ENCODE measurements at regions not wholly inside any gene's neighbourhood (a gene's known extent, or its start where the extent isn't known, plus 50 kb on each side); places are given as distances from the start of the nearest gene placed in this dataset.

GRCh38 chr15:24823473-24823872, 131.3 kb upstream of the SNRPN start:
- Mint-ChIP-seq H3K4me3 (ENCODE audit: low read depth) (peak overlapping the region; percentile 72), H3K27ac (no peak overlapping the region), H3K36me3 (ENCODE audit: insufficient read depth) (no peaks in the 10 kb centered on the region), H3K9me3 (ENCODE audit: low read depth) (peaks cover 7% of the 10 kb centered on the region), H3K27me3 (no peaks in the 10 kb centered on the region), H3K4me1 (ENCODE audit: low read depth) (peaks cover 5% of the 10 kb centered on the region)
- peak; percentile 54 for DNase-seq (ENCODE audit: low spot score, unreplicated experiment)
- TF ChIP-seq CTCF (IDR thresholded peaks at IDR 0.05; ENCODE audit: unreplicated experiment), result no peak

DNA sequence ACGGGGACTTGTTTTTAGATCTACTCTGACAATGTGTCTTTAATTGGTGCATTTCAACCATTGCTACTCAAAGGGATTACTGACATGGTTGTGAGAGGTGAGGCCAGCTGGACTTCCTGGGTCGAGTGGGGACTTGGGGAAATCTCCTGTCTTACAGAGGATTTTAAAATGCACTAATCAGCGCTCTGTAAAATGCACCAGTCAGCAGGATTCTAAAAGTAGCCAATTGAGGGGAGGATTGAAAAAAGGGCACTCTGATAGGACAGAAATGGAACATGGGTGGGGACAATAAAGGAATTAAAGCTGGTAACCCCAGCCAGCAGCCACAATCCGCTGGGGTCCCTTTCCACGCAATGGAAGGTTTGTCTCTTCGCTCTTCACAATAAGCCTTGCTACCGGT, 122.5 kb upstream of the SNRPN start:
- no peak for DNase-seq (ENCODE audit: low spot score, unreplicated experiment)
- Mint-ChIP-seq H3K36me3 (ENCODE audit: insufficient read depth) (no peaks in the 10 kb centered on the region), H3K27me3 (no peaks in the 10 kb centered on the region), H3K4me1 (ENCODE audit: low read depth) (no peaks in the 10 kb centered on the region), H3K4me3 (ENCODE audit: low read depth) (no peak overlapping the region), H3K9me3 (ENCODE audit: low read depth) (peaks cover 10% of the 10 kb centered on the region), H3K27ac (no peak overlapping the region)
- no peak for TF ChIP-seq CTCF (IDR thresholded peaks at IDR 0.05; ENCODE audit: unreplicated experiment)

- no peak overlapping the region for H3K27ac Mint-ChIP-seq
- no peak overlapping the region for H3K4me3 Mint-ChIP-seq (ENCODE audit: low read depth)
- peaks cover 10% of the 10 kb centered on the region for H3K9me3 Mint-ChIP-seq (ENCODE audit: low read depth)
- H3K4me1 Mint-ChIP-seq (ENCODE audit: low read depth), result no peaks in the 10 kb centered on the region
- no peak for DNase-seq (ENCODE audit: low spot score, unreplicated experiment)
- H3K36me3 Mint-ChIP-seq (ENCODE audit: insufficient read depth), result no peaks in the 10 kb centered on the region
- TF ChIP-seq CTCF (IDR thresholded peaks at IDR 0.05; ENCODE audit: unreplicated experiment), result no peak
- no peaks in the 10 kb centered on the region for H3K27me3 Mint-ChIP-seq
Observed at GRCh38 chr15:24835301-24835700, 119.5 kb upstream of the SNRPN start.

DNA sequence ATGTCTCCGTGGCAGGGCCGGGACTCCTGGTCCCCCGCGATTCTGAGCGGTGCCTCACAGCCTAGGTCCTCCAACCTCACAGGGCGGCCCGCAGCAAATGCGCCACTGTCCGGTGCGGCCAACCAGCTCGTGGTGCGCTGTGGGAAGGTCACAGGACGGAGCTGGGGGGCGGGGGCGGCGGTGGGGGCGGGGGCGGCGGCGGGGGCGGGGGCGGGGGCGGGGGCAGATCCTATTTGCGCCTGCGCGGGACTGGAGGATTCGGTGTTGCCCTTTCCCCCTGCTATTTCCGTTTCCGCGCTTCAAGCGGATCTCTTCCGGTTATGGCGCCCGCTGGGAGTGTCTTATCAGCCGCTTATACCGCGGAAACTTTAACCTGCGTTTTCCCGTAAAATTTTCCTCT, 106.7 kb upstream of the SNRPN start:
- no peak for TF ChIP-seq CTCF (IDR thresholded peaks at IDR 0.05; ENCODE audit: unreplicated experiment)
- peak overlapping the region; percentile 77 for H3K4me3 Mint-ChIP-seq (ENCODE audit: low read depth)
- peak overlapping the region; percentile 92 for H3K27ac Mint-ChIP-seq
- no peaks in the 10 kb centered on the region for H3K4me1 Mint-ChIP-seq (ENCODE audit: low read depth)
- H3K27me3 Mint-ChIP-seq, result peaks cover 8% of the 10 kb centered on the region
- peaks cover 11% of the 10 kb centered on the region for H3K9me3 Mint-ChIP-seq (ENCODE audit: low read depth)
- H3K36me3 Mint-ChIP-seq (ENCODE audit: insufficient read depth), result no peaks in the 10 kb centered on the region
- peak; percentile 31 for DNase-seq (ENCODE audit: low spot score, unreplicated experiment)

- Mint-ChIP-seq H3K27me3 (peaks cover 2% of the 10 kb centered on the region), H3K4me3 (ENCODE audit: low read depth) (peak overlapping the region; percentile 64), H3K36me3 (ENCODE audit: insufficient read depth) (no peaks in the 10 kb centered on the region), H3K4me1 (ENCODE audit: low read depth) (peaks cover 14% of the 10 kb centered on the region), H3K9me3 (ENCODE audit: low read depth) (peaks cover 13% of the 10 kb centered on the region), H3K27ac (peak overlapping the region; percentile 74)
- peak; percentile 59 for DNase-seq (ENCODE audit: low spot score, unreplicated experiment)
- peak; percentile 19 for TF ChIP-seq CTCF (IDR thresholded peaks at IDR 0.05; ENCODE audit: unreplicated experiment)
Observed at GRCh38 chr15:24856397-24857390, 98.1 kb upstream of the SNRPN start.

Measured in progenitor cell of endocrine pancreas (in vitro differentiated cells).